Epithelial cell of prostate (primary cell): ENCODE measurements at regions not wholly inside any gene's neighbourhood (a gene's known extent, or its start where the extent isn't known, plus 50 kb on each side); places are given as distances from the start of the nearest gene placed in this dataset.

Experiments
- DNase-seq: peaks from one replicate; pipeline ENCODE4 v3.0.0-alpha.2; 2011; ENCODE audit warnings: low read depth, low spot score
- H3K27ac ChIP-seq: fragments of 450-650 bp; 2 replicates; pipeline ENCODE4 v1.5.1; 2017; ENCODE audit warnings: mild to moderate bottlenecking

DNA sequence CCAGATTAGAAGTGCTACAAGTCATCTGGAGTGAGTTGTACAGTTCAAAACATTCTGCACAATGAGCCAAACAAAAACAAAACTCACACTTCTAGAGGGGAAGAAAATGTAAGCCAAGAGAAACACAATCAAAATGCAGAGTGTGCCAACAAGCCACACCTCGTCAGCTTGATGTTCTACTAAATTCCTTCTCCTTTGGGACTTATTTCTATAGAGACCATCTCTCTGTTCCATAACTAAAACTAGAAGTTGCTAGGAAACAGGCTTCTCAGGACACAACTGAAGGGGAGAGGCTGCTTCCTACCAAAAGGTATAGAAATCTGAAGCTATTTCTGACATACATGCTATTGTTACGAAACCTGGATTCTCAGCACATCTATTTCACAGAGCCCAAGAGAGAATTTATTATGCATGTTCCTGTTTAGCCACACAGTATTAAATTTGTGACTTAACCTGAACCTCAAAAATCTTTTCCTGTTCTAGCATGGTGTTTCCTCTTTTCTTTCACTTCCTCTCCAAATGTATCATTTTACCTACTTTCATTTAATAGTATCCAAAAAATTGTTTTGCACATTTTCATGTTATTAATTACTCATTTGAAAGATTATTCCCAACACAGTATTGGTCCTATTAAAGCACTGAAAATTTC lies 211.4 kb upstream of the CCDC150 start:
- H3K27ac ChIP-seq, result no peak overlapping the region
- no peak for DNase-seq

DNA sequence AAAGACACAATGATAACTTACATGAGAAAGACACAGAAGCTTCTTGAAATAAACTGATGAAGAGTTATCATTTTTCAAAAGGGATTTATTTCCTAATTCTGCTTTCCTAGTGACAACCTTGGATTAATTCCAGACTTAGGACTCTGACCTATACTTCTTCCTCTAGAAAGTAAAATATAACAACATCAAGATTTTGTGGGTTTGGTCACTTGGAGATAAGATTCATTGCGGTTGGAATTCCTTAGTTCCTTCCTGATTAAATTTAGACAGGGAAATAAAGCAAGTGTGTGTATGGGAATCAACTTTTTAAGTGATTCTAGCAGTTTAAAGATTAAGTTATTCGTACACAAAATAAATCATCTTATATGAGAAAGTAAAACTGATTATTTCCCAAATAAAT lies 208.4 kb upstream of the CCDC150 start:
- H3K27ac ChIP-seq, result no peak overlapping the region
- DNase-seq, result no peak

DNA sequence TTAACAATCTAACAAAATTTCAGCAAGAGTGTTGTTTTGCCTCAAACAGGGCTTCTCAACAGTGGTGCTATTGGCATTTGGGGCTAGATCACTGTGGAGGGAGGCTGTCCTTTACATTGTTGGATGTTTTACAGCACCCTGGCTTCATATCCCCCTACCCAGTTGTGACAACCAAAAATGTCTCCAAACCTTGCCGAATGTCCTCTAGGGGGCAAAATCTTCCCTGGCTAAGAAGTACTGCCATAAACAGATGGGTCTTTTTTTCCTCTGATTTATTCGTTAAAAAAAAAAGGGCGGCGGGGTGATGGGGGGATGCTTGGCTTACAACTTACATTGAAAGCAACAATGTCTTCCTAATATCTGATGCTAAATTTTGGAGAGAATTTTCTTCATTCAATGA lies 207.6 kb upstream of the CCDC150 start:
- DNase-seq, result no peak
- no peak overlapping the region for H3K27ac ChIP-seq

DNA sequence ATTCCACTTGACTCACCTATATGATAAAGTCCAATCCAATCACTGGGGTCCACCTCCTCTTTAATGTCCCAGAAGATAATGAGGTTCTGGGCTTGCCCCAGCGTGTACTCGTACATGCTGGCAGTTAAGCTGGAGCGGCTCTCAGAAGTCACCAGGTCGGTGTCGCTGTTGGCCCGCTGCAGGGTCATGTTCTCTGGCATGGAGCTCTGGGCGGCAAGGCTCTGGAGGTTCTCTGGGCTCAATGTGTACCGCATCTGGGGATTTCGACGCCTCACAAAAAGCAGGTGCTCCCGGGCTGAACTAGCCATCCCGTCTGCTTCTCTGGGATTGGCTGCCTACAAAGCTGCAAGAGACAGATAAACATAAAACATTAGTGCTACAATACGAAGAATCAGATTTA lies 206.4 kb upstream of the CCDC150 start:
- no peak overlapping the region for H3K27ac ChIP-seq
- no peak for DNase-seq

DNA sequence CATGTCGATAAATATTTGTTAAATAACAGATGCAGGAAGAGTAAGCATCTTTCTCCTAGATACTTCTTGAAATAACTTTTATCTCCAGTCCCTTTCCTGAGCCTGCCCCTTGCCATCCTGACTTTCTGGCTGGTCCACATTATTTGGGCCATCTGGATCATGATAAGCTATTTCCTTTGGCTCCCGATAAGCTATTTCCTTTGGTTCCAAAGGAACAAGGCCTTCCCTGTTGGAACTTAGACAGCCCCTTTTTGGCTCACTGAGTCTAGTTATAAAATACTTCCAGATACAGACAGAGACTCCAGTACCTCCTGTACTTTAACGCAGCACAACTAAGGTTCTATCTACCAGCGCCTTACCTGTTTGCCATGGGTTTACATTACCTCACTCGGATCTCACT lies 205.3 kb upstream of the CCDC150 start:
- DNase-seq, result no peak
- H3K27ac ChIP-seq, result no peak overlapping the region

DNA sequence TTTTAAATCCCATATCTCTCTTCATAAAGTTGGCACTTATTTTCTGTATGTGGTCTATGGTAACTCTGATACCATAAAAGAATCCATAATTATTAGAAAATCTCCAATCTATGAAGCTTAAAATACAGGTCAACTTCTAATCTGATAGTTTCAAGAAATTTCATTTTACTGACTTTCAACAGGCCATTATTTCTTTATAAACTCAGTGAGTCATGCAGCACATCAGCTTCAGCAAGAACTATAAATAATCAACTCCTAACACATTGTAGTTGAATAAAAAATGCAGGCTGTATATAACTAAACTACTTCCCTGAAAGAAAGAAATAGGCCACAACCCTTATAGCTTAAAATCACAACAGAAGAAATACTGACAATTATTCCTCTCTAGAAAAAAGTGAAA lies 204.3 kb upstream of the CCDC150 start:
- no peak overlapping the region for H3K27ac ChIP-seq
- DNase-seq, result no peak

DNA sequence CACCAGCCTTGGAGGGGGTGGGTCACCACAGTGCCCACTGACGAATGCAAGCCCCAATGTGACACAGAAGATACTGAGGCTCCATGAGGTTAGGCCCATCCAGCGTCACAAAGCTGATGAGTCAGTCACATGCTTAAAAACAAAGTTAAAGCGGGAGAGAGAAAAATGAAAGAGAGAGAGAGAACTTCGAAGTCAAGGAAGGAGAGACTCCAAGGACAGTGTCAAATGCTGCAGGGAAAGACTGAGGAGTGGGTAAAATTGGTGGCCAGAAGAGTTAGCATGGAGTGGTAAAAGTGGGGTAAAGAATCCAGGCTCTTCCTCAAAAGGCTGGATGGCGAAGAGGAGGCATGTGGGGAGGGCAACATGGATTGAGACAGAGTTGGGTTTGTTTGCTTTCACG lies 201.9 kb upstream of the CCDC150 start:
- H3K27ac ChIP-seq, result no peak overlapping the region
- no peak for DNase-seq

DNA sequence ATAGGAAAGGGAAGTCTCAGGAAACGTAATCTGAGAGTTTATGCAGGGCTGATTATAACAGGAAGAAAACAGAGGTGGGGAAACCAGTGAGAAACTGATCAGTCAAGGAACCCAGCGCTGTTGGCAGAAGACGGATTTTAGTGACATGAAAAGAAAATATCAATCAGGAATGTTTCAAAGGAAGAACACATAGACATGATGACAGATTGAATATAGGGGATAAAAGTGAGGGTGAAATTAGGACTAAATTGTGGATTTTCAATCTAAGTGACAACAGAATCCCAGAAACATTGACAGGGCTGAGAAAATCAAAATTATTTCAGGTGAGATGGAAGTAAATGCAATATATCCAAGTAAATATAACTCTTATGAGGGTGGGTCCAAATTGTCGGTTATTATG lies 199.8 kb upstream of the CCDC150 start:
- H3K27ac ChIP-seq, result no peak overlapping the region
- no peak for DNase-seq

DNA sequence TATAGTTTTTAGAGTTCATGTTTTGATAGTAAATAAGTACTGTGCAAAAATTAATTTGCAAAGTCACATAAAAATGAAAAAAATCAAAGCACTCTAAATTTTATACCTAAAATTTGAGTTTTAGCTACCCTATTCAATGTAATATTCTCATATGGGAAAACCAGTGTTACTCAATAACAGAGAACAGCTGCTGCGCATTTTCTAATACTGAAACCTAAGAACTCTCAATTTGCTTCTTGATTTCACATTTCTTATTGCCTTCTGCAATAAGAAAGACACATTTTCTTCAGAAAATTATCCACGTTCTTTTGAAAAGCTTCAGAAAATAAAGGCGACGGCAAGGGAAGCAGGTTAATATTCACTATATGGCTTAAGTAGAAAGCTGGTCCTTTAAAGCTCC lies 199.1 kb upstream of the CCDC150 start:
- H3K27ac ChIP-seq, result no peak overlapping the region
- DNase-seq, result no peak

DNA sequence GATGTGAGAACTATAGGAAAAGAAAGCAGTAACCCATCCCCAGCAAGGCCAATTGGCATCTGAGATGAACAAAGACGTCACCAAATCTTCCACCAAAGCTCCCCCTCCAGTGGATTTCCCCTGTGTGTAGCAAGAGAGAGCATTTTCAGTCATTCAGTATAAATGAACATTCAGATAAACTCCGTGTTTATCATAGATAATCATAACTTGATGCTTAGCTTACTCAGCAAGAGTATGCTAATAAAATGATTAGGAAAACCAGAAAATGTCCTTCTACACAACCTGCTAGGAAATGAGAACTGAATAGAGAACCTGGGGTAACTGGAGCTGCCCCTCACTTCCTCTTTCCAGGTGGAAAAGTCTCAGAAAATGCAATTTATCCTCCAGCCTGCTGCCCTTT lies 198.0 kb upstream of the CCDC150 start:
- H3K27ac ChIP-seq, result no peak overlapping the region
- no peak for DNase-seq

DNA sequence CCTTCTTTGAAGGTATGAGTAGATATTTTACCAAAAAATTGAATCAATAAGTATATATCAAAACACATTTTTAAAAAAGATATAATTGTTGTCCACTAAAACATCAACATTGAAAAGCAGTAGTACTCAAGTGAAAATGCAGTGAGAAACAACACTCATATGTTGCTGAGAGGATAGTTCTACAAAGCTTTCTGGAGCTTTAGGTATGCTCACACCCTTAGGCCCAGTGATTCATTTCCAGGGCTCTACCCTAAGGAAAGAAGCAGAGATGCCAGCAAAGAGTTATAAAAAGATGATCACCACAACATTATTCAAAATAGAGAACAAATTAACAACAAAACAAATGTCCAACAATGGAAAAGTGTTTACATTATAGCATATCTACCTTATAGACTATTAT lies 197.3 kb upstream of the CCDC150 start:
- H3K27ac ChIP-seq, result no peak overlapping the region
- no peak for DNase-seq

DNA sequence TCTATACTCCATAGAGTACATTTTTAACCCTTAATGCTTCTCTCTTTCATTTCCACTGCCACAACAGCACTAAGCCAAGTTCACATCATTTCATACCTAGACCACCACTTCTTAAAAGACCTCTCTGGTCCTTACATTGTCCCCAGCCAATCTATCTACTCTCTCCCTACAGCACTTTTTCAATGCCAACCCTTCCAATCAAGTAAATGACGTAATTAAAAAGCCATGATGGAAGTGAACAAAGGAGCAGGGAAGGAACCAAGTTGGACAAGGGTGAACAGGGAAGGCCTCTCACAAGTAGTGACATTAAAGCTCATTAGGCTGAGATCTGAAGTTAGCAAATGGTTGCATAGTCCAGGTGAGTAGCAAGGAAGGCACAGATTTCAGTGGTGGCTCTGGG lies 195.1 kb upstream of the CCDC150 start:
- no peak for DNase-seq
- no peak overlapping the region for H3K27ac ChIP-seq

DNA sequence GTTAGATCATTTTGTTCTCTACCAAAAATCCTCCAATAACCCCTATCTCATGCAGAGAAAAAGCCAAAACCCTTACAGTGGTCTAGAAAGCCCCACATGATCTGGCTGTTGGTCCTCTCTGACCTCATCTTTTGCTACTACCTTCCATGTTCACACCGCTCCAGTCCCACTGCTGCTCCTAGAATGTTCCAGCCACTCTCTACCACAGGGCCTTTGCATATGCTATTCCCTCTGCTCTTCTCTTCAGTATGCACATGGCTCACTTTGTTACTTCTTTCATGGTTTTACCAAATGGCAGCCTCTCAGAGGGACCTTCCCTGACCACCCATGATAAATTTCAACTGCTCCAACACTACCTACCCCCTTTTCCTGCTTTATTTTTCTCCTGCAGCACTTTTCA lies 193.5 kb upstream of the CCDC150 start:
- DNase-seq, result no peak
- no peak overlapping the region for H3K27ac ChIP-seq

DNA sequence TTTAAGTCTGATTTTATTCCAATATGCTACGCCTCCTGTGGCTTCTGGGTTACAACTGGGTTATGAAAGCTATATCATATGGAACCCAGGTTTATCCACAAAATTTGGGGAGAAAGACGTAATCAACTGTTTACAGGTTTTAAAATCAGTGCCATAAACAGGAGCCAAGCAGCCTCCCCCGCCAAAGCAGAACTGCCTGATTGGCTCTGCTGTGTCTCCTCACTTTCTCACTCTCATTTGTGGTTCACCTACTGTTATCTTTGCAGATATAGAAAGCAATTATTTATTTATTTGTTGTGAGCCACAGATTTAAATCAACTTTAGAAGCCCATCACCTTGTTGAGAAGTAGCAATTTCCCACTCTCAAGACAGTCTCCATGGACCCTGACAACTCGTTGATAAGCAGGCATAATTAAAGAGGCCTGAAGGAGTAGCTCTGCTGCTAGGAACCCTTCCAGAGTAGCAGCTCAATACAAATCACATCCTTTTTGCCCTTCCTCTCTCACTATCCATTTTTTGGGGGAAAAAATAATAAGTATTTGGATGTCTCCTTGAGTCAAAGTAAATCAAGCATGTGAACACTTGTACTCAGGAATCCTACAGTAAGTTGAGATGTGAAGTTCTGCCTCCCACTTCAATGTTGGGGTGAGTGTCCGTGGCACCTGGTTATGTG lies 191.0 kb upstream of the CCDC150 start:
- no peak for DNase-seq
- no peak overlapping the region for H3K27ac ChIP-seq

DNA sequence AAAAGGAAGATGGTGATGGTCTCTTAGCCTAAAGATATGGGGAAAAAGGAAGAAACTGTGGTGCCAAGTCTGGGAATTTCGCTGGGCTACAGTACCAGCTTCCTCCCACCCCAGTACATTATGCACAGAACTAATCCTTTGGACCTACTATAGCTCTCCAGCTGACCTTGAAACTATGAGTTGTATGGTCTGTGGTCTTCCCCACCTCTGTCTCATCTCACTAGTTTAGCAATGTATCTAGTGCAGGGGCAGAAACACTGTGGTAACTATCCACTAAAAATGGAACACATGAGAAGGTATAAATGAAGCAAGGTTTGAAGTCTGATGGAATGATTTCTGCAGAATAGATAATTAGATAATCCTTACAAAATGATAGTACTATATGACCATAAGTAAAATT lies 190.4 kb upstream of the CCDC150 start:
- no peak overlapping the region for H3K27ac ChIP-seq
- no peak for DNase-seq

DNA sequence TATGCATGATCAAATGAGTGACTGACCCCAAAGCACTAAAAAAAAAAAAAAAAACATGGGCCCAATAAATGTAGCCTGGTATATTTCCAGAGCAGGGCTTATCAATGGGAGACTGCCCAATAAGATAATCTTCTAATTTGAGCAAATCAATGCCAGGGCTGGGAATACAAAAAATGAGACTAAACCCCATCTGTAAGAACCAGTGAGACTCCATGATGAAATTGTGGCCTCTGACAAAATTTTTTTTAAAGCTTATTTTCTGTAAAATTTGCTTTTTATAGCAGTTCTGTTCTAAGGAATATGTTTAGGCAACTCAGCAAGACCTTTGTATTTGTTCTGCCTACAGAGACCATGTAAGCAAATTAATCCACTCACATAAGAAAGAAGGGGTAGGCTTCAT lies 186.8 kb upstream of the CCDC150 start:
- no peak overlapping the region for H3K27ac ChIP-seq
- DNase-seq, result no peak

DNA sequence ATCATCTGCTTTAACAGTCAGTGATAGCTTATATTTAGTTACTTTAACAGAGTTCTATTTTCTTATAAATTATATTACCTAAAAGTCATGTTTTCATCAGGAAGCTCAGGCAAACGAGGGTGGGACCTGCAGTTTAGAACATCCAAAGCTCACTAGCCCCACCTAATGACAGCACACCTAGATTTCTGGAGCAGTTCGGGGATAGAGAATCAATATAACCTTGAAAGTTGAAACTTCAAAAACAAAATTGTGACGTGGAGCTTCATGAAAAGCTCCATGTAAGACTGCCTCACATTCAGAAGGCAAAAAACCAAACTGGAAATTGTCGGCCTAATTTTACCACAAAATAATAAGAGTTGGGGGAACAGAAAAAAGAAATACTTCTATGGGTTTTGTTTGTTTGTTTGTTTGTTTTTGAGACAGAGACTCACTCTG lies 185.9 kb upstream of the CCDC150 start:
- DNase-seq, result no peak
- H3K27ac ChIP-seq, result no peak overlapping the region

DNA sequence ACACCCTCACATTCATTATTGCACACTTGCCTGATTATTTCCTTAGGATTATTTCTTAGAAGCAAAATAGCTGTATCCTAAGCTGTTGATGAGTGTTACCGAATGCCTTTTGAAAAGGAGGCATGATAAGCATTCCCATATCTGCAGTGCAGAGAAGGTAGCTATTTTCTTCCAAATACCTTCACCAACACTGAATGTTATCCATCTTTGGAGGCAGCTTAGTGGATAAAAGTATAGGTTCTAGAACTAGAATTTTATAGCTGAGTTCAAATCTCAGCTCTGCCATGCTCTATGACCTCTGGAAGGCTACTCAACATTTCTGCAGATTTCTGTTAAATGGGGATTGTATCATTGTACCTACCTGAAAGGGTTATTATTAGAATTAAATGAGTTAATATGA lies 185.0 kb upstream of the CCDC150 start:
- DNase-seq, result no peak

DNA sequence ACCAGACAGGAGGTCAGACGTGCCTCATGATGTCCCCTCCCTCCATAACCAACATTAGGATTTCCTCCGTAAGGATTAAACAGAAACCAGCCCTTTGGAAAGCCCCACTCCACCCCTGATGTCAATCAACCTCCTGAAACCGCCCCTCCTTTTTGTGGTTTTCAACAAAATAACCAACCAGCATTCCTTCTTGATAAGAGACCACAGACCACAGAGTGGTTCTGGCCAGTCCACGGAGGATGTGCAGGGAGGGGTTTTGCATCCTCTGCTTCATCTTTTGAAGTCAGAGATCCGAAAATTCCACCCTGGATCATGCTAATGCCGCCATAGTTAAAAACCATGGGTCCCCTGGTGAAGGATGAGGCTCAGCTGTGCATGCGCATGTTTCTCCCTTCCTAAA lies 180.0 kb upstream of the CCDC150 start:
- H3K27ac ChIP-seq, result no peak overlapping the region
- no peak for DNase-seq

More for the DNA sequence above, 185.0 kb upstream of the CCDC150 start:
- H3K27ac ChIP-seq, result no peak overlapping the region

DNA sequence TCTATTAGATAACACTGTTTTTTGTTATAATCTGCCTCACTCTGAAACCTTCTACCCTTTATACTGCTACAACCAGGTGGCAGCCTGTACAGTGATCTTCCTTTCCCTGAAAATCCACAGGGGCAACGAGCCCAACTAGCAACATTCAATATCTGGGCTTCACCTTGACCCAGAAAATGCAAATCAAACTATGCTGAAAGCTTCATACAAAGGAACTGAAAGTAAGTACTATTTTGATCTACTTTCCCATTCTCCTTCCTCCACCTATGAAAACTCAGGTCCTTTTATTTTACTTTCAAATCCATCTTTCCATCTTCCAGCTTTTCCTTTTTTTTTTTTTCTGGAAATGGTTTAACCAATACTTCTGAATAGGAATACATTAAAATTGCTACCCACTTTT lies 175.8 kb upstream of the CCDC150 start:
- H3K27ac ChIP-seq, result no peak overlapping the region
- DNase-seq, result no peak

DNA sequence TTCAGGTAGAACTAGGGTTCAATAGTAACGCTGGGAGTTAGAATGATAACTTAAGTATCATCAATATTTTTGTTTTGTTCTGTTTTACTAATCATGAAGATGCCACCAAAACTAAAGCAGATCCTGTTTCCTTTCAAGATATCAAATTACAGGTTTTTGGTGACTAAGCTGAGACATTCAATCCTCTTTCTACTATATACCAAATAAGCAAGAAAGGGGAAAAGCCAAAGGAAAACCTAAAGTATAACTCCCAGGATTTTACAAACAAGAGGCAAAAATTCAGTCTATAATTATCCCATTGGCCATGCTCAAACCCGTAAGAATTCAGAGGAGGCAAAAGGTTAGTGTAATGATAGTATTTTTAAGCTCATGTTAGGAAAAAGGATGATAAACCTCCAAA lies 175.2 kb upstream of the CCDC150 start:
- DNase-seq, result no peak
- no peak overlapping the region for H3K27ac ChIP-seq

DNA sequence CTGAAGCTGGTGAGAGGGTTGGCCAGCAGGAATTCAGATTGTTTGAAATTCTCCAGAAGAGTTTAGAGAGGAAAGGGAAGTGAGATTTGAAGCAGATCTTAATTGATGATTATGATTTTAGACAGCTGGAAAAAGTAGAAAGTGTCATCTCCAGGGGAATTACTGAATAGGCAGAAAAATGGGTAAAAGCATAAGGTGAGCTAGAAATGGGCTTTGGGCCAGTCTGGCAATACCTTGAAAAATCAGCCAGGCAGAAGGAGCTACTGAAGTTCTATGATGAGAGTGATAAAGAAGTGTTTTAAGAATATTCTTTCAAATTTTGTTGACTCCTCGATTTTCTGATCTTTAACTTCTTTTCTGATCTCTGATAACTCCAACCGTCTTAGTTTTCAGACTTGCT lies 172.9 kb upstream of the CCDC150 start:
- no peak for DNase-seq

More for the DNA sequence above, 172.9 kb upstream of the CCDC150 start:
- H3K27ac ChIP-seq, result no peak overlapping the region
